ENCODE measurements at regions not wholly inside any gene's neighbourhood (a gene's known extent, or its start where the extent isn't known, plus 50 kb on each side); places are given as distances from the start of the nearest gene placed in this dataset.

- DNase-seq = no peak
These were observed 50.0 kb upstream of the TRPM1 start for GRCh38 chr15:31151301-31152233.

GRCh38 chr15:31153531-31153930 lies 52.0 kb upstream of the TRPM1 start:
- DNase-seq = no peak

- no peak for DNase-seq
These were observed 53.6 kb upstream of the TRPM1 start for GRCh38 chr15:31155151-31155550.

- DNase-seq = no peak
These were observed 54.7 kb upstream of the TRPM1 start for GRCh38 chr15:31156226-31156625.

GRCh38 chr15:31156808-31157207 lies 55.3 kb upstream of the TRPM1 start:
- DNase-seq = no peak

GRCh38 chr15:31157644-31158069 lies 56.1 kb upstream of the TRPM1 start:
- DNase-seq = no peak

- DNase-seq = no peak
These were observed 57.5 kb upstream of the TRPM1 start for GRCh38 chr15:31158858-31159569.

GRCh38 chr15:31159837-31160236 lies 58.3 kb upstream of the TRPM1 start:
- DNase-seq = no peak

GRCh38 chr15:31160297-31160696 lies 58.8 kb upstream of the TRPM1 start:
- no peak for DNase-seq

- DNase-seq = no peak
These were observed 59.4 kb upstream of the TRPM1 start for GRCh38 chr15:31160740-31161495.

GRCh38 chr15:31161951-31162350 lies 60.4 kb upstream of the TRPM1 start:
- no peak for DNase-seq

GRCh38 chr15:31162721-31163510 lies 61.4 kb upstream of the TRPM1 start:
- DNase-seq = no peak

GRCh38 chr15:31163769-31164572 lies 62.4 kb upstream of the TRPM1 start:
- DNase-seq = no peak

GRCh38 chr15:31164573-31164912 lies 63.0 kb upstream of the TRPM1 start:
- DNase-seq = no peak

GRCh38 chr15:31169558-31169957 lies 68.0 kb upstream of the TRPM1 start:
- DNase-seq = no peak

- DNase-seq = no peak
These were observed 70.2 kb upstream of the TRPM1 start for GRCh38 chr15:31171731-31172130.

- no peak for DNase-seq
These were observed 71.1 kb upstream of the TRPM1 start for GRCh38 chr15:31172606-31173005.

- DNase-seq = no peak
These were observed 72.4 kb upstream of the TRPM1 start for GRCh38 chr15:31173790-31174450.

- DNase-seq = no peak
These were observed 74.0 kb upstream of the TRPM1 start for GRCh38 chr15:31175484-31175883.

- no peak for DNase-seq
These were observed 76.4 kb upstream of the TRPM1 start for GRCh38 chr15:31177951-31178350.

- DNase-seq = no peak
These were observed 77.2 kb upstream of the TRPM1 start for GRCh38 chr15:31178705-31179104.

Measured in hindlimb muscle (tissue), 1 donor.